Spleen (tissue), 7 donors: ENCODE measurements at regions not wholly inside any gene's neighbourhood (a gene's known extent, or its start where the extent isn't known, plus 50 kb on each side); places are given as distances from the start of the nearest gene placed in this dataset.

Experiments used
- CTCF ChIP-seq, 11 experiments: fragments of 200-600 bp in 7 of 11; fragments of 450-650 bp in 4 of 11; sonication (generic) in 4 of 11; IDR thresholded peaks in 8 of 11; conservative IDR thresholded peaks in 3 of 11; 1 replicate in 7 of 11; 2 replicates in 4 of 11; pipeline versions ENCODE4 v1.4.0 to v1.8.0; 2016 to 2021; ENCODE audit warnings: antibody characterized with exemption in 11 of 11, inconsistent platforms in 4 of 11, mild to moderate bottlenecking in 1 of 11
- POLR2A ChIP-seq, 3 donors: fragments of 450-650 bp; IDR thresholded peaks; one replicate each; pipeline ENCODE4 v1.5.1; 2017; ENCODE audit warnings: antibody characterized with exemption in 3 of 3, mild to moderate bottlenecking in 1 of 3
- POLR2AphosphoS5 ChIP-seq, 3 donors: sonication (generic); formaldehyde crosslinking; IDR thresholded peaks; one replicate each; pipeline ENCODE4 v1.5.1; 2017; ENCODE audit warnings: antibody characterized with exemption in 3 of 3
- donor health status: DM: no; HTN: no; CAD: no; lungs with moderate emphysema.
- donor health status: DM: no; HTN: no; CAD: no.
- donor health status: DM: no; HTN: no; CAD: no.

- TF ChIP-seq POLR2A (IDR thresholded peaks at IDR 0.05) (no peak), CTCF (IDR thresholded peaks at IDR 0.05 in 8 of 11, conservative IDR thresholded peaks at IDR 0.05 in 3 of 11) (no peak), POLR2AphosphoS5 (IDR thresholded peaks at IDR 0.05) (no peak)
Observed at GRCh38 chr5:98594098-98594497, 179.4 kb upstream of the RGMB start.
